ENCODE measurements at regions not wholly inside any gene's neighbourhood (a gene's known extent, or its start where the extent isn't known, plus 50 kb on each side); places are given as distances from the start of the nearest gene placed in this dataset.

GRCh38 chr1:78814176-78814575 lies 164.5 kb downstream of the IFI44 start:
- Mint-ChIP-seq H3K27ac (ENCODE audit: low read depth) (no peak overlapping the region), H3K4me3 (no peak overlapping the region), H3K27me3 (no peaks in the 10 kb centered on the region), H3K36me3 (ENCODE audit: insufficient read depth) (no peaks in the 10 kb centered on the region), H3K9me3 (no peaks in the 10 kb centered on the region), H3K4me1 (no peaks in the 10 kb centered on the region)
- DNase-seq (ENCODE audit: low spot score in 2 of 2) = no peak
- ATAC-seq (replicated peaks; ENCODE audit: extremely low read depth, poor library complexity, severe bottlenecking) = no peak

GRCh38 chr1:78825561-78825960 lies 175.9 kb downstream of the IFI44 start:
- no peaks in the 10 kb centered on the region for H3K9me3 Mint-ChIP-seq
- ATAC-seq (replicated peaks; ENCODE audit: extremely low read depth, poor library complexity, severe bottlenecking) = no peak
- no peaks in the 10 kb centered on the region for H3K27me3 Mint-ChIP-seq
- no peaks in the 10 kb centered on the region for H3K36me3 Mint-ChIP-seq (ENCODE audit: insufficient read depth)
- no peak for DNase-seq (ENCODE audit: low spot score in 2 of 2)
- no peak overlapping the region for H3K4me3 Mint-ChIP-seq
- no peak overlapping the region for H3K27ac Mint-ChIP-seq (ENCODE audit: low read depth)
- no peaks in the 10 kb centered on the region for H3K4me1 Mint-ChIP-seq

GRCh38 chr1:78829644-78830043 lies 176.9 kb downstream of the ADGRL4 start:
- Mint-ChIP-seq H3K4me3 (no peak overlapping the region), H3K27ac (ENCODE audit: low read depth) (no peak overlapping the region), H3K27me3 (no peaks in the 10 kb centered on the region), H3K36me3 (ENCODE audit: insufficient read depth) (no peaks in the 10 kb centered on the region), H3K9me3 (no peaks in the 10 kb centered on the region), H3K4me1 (peaks cover 5% of the 10 kb centered on the region)
- ATAC-seq (replicated peaks; ENCODE audit: extremely low read depth, poor library complexity, severe bottlenecking) (no peak), DNase-seq (ENCODE audit: low spot score in 2 of 2) (no peak)

GRCh38 chr1:78830321-78830720 lies 176.2 kb downstream of the ADGRL4 start:
- Mint-ChIP-seq H3K9me3 (no peaks in the 10 kb centered on the region), H3K27ac (ENCODE audit: low read depth) (no peak overlapping the region), H3K27me3 (no peaks in the 10 kb centered on the region), H3K4me3 (no peak overlapping the region), H3K4me1 (peaks cover 5% of the 10 kb centered on the region), H3K36me3 (ENCODE audit: insufficient read depth) (no peaks in the 10 kb centered on the region)
- DNase-seq (ENCODE audit: low spot score in 2 of 2) (no peak), ATAC-seq (replicated peaks; ENCODE audit: extremely low read depth, poor library complexity, severe bottlenecking) (no peak)

- DNase-seq (ENCODE audit: low spot score in 2 of 2) (no peak), ATAC-seq (replicated peaks; ENCODE audit: extremely low read depth, poor library complexity, severe bottlenecking) (no peak)
- no peaks in the 10 kb centered on the region for H3K9me3 Mint-ChIP-seq
- H3K4me3 Mint-ChIP-seq = no peak overlapping the region
- H3K36me3 Mint-ChIP-seq (ENCODE audit: insufficient read depth) = no peaks in the 10 kb centered on the region
- H3K4me1 Mint-ChIP-seq = peaks cover 7% of the 10 kb centered on the region
- no peak overlapping the region for H3K27ac Mint-ChIP-seq (ENCODE audit: low read depth)
- H3K27me3 Mint-ChIP-seq = no peaks in the 10 kb centered on the region
Observed at GRCh38 chr1:78831731-78832360, 174.7 kb downstream of the ADGRL4 start.

- Mint-ChIP-seq H3K27me3 (no peaks in the 10 kb centered on the region), H3K36me3 (ENCODE audit: insufficient read depth) (no peaks in the 10 kb centered on the region), H3K9me3 (no peaks in the 10 kb centered on the region), H3K4me3 (no peak overlapping the region), H3K27ac (ENCODE audit: low read depth) (no peak overlapping the region), H3K4me1 (peaks cover 12% of the 10 kb centered on the region)
- no peak for ATAC-seq (replicated peaks; ENCODE audit: extremely low read depth, poor library complexity, severe bottlenecking)
- DNase-seq (ENCODE audit: low spot score in 2 of 2) = no peak
Observed at GRCh38 chr1:78833491-78833890, 173.0 kb downstream of the ADGRL4 start.

GRCh38 chr1:78834201-78834741 lies 172.3 kb downstream of the ADGRL4 start:
- H3K27ac Mint-ChIP-seq (ENCODE audit: low read depth) = no peak overlapping the region
- no peak overlapping the region for H3K4me3 Mint-ChIP-seq
- H3K9me3 Mint-ChIP-seq = no peaks in the 10 kb centered on the region
- H3K4me1 Mint-ChIP-seq = peaks cover 12% of the 10 kb centered on the region
- H3K27me3 Mint-ChIP-seq = no peaks in the 10 kb centered on the region
- no peaks in the 10 kb centered on the region for H3K36me3 Mint-ChIP-seq (ENCODE audit: insufficient read depth)
- no peak for ATAC-seq (replicated peaks; ENCODE audit: extremely low read depth, poor library complexity, severe bottlenecking)
- DNase-seq (ENCODE audit: low spot score in 2 of 2) = no peak

GRCh38 chr1:78836726-78837125 lies 169.8 kb downstream of the ADGRL4 start:
- H3K4me3 Mint-ChIP-seq = no peak overlapping the region
- H3K27ac Mint-ChIP-seq (ENCODE audit: low read depth) = no peak overlapping the region

GRCh38 chr1:78839704-78840277 lies 166.7 kb downstream of the ADGRL4 start:
- peaks cover 7% of the 10 kb centered on the region for H3K4me1 Mint-ChIP-seq
- no peaks in the 10 kb centered on the region for H3K27me3 Mint-ChIP-seq
- DNase-seq (ENCODE audit: low spot score in 2 of 2) (no peak), ATAC-seq (replicated peaks; ENCODE audit: extremely low read depth, poor library complexity, severe bottlenecking) (no peak)
- no peak overlapping the region for H3K4me3 Mint-ChIP-seq
- H3K36me3 Mint-ChIP-seq (ENCODE audit: insufficient read depth) = no peaks in the 10 kb centered on the region
- H3K9me3 Mint-ChIP-seq = no peaks in the 10 kb centered on the region
- H3K27ac Mint-ChIP-seq (ENCODE audit: low read depth) = peak overlapping the region; percentile 22

More at GRCh38 chr1:78836726-78837125, 169.8 kb downstream of the ADGRL4 start:
- no peaks in the 10 kb centered on the region for H3K9me3 Mint-ChIP-seq
- H3K27me3 Mint-ChIP-seq = no peaks in the 10 kb centered on the region
- ATAC-seq (replicated peaks; ENCODE audit: extremely low read depth, poor library complexity, severe bottlenecking) (no peak), DNase-seq (ENCODE audit: low spot score in 2 of 2) (no peak)
- peaks cover 12% of the 10 kb centered on the region for H3K4me1 Mint-ChIP-seq
- no peaks in the 10 kb centered on the region for H3K36me3 Mint-ChIP-seq (ENCODE audit: insufficient read depth)

Data from central memory CD8-positive, alpha-beta T cell (primary cell).